Mucosa of rectum (tissue), 2 donors: ENCODE measurements at regions not wholly inside any gene's neighbourhood (a gene's known extent, or its start where the extent isn't known, plus 50 kb on each side); places are given as distances from the start of the nearest gene placed in this dataset.

ENCODE experiments used
- H3K27ac ChIP-seq, 2 donors: one replicate each; pipeline ENCODE4 v1.7.0; 2013; ENCODE audit warnings: inconsistent platforms in 2 of 2, low read depth in 2 of 2, low read length in 2 of 2
- H3K27me3 ChIP-seq, 2 donors: one replicate each; pipeline ENCODE4 v1.7.0; 2013; ENCODE audit warnings: low read length in 2 of 2; ENCODE audit not compliant: control insufficient read depth in 2 of 2, insufficient read depth in 2 of 2
- H3K36me3 ChIP-seq, 2 donors: one replicate each; pipeline ENCODE4 v1.7.0; 2013; ENCODE audit warnings: low read length in 2 of 2; ENCODE audit not compliant: control insufficient read depth in 2 of 2, insufficient read depth in 2 of 2
- H3K4me1 ChIP-seq, 2 donors: one replicate each; pipeline ENCODE4 v1.7.0; 2013; ENCODE audit warnings: low read length in 2 of 2, mild to moderate bottlenecking in 1 of 2; ENCODE audit not compliant: control insufficient read depth in 2 of 2, insufficient read depth in 2 of 2
- H3K4me3 ChIP-seq, 2 donors: one replicate each; pipeline ENCODE4 v1.7.0; 2013; ENCODE audit warnings: low read length in 2 of 2
- H3K9ac ChIP-seq, 2 donors: one replicate each; pipeline ENCODE4 v1.7.0; 2013; ENCODE audit warnings: low read length in 2 of 2, low read depth in 1 of 2, mild to moderate bottlenecking in 1 of 2
- H3K9me3 ChIP-seq, 2 donors: one replicate each; pipeline ENCODE4 v1.7.0; 2013; ENCODE audit warnings: low read length in 2 of 2; ENCODE audit not compliant: control insufficient read depth in 2 of 2
- donor health status: healthy.
- donor health status: Normal muscosa, but diverticular disease.

DNA sequence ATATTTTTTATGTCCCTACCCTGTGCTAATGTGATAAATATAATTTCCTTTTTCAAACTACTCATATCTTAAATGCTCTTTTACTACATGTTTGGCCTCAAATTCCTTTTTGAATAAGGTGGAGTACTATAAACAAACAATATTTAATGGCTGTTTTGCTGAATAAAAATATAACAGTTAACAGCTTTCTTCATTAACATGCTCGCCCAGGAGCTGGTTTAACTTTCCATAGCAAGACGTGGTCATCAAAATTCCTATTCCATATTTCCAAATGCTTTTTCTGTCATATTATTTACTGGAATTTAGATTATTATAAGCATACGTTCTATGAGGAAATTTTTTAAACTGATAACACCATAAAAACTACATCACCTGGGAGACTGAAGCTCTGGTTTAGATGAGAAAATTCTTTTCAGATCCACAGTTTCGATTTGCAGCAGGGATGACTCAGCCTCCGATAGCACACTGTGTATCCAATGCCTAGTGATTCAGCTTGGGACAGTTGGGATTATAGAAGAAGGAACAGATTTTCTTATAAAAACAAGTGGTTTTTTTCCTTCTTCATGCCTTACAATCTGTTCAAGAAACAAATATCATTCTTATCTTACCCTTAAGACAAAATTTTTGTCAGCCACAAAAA, 129.1 kb downstream of the FBXO8 start:
- no peaks in the 10 kb centered on the region for H3K36me3 ChIP-seq
- H3K27ac ChIP-seq, result no peak overlapping the region
- H3K9me3 ChIP-seq, result no peaks in the 10 kb centered on the region
- H3K4me3 ChIP-seq, result peak overlapping the region; percentile 35 to 39
- no peak overlapping the region for H3K9ac ChIP-seq
- H3K4me1 ChIP-seq, result no peaks in the 10 kb centered on the region
- no peaks in the 10 kb centered on the region for H3K27me3 ChIP-seq

GRCh38 chr4:174152717-174153466, 130.6 kb downstream of the FBXO8 start:
- Histone ChIP-seq H3K27me3 (no peaks in the 10 kb centered on the region), H3K4me1 (no peaks in the 10 kb centered on the region), H3K36me3 (no peaks in the 10 kb centered on the region), H3K9ac (no peak overlapping the region), H3K27ac (no peak overlapping the region), H3K4me3 (no peak overlapping the region), H3K9me3 (no peaks in the 10 kb centered on the region)

GRCh38 chr4:174147863-174148262, 135.6 kb downstream of the FBXO8 start:
- H3K27me3 ChIP-seq, result no peaks in the 10 kb centered on the region
- H3K9me3 ChIP-seq, result no peaks in the 10 kb centered on the region
- H3K27ac ChIP-seq, result no peak overlapping the region

DNA sequence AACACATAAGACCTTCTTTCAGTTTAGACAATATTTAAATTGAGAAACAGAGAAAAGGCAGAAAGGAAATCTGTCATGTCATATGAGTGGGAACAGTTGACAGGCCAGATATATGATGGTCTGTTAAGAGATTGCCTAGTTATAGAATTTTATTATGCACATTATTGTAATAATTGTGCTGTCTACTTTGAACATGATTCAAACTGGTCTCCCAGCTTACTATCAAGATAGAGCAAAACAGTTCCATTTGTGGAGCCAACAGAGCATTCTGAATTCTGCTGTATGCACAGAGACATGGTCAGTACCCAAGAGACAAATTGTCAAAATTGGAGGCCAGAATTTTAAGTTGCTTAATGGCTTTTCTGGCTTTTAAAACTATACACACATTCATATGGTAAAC, 139.4 kb downstream of the FBXO8 start:
- no peaks in the 10 kb centered on the region for H3K36me3 ChIP-seq
- H3K9ac ChIP-seq, result no peak overlapping the region
- H3K4me3 ChIP-seq, result no peak overlapping the region
- H3K9me3 ChIP-seq, result no peaks in the 10 kb centered on the region
- H3K4me1 ChIP-seq, result no peaks in the 10 kb centered on the region
- H3K27me3 ChIP-seq, result no peaks in the 10 kb centered on the region
- H3K27ac ChIP-seq, result no peak overlapping the region

More at GRCh38 chr4:174147863-174148262, 135.6 kb downstream of the FBXO8 start:
- H3K4me3 ChIP-seq, result no peak overlapping the region
- no peak overlapping the region for H3K9ac ChIP-seq
- no peaks in the 10 kb centered on the region for H3K36me3 ChIP-seq
- H3K4me1 ChIP-seq, result no peaks in the 10 kb centered on the region

DNA sequence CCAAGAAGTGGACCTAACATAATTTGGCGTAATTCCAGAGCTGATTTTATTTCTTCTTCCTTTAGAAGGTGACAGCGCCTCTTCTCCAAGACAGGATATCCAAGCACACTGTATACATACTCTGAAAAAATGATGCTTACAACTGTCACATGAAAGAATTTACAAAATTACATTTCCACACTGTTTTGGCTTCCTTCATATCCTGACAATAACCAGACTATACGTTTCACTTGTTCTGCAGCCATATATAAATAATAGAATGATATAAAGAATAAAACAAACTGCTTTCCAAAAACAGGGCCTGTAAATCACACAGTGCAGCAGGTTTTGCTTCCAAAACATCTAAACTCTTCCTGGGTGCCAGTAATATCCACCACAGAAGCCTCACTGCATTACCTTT, 141.6 kb downstream of the FBXO8 start:
- H3K4me1 ChIP-seq, result no peaks in the 10 kb centered on the region
- H3K36me3 ChIP-seq, result no peaks in the 10 kb centered on the region
- H3K4me3 ChIP-seq, result no peak overlapping the region
- H3K9me3 ChIP-seq, result no peaks in the 10 kb centered on the region
- H3K27ac ChIP-seq, result no peak overlapping the region
- H3K9ac ChIP-seq, result no peak overlapping the region
- H3K27me3 ChIP-seq, result no peaks in the 10 kb centered on the region

GRCh38 chr4:174138616-174139015, 144.9 kb downstream of the FBXO8 start:
- no peaks in the 10 kb centered on the region for H3K9me3 ChIP-seq
- H3K9ac ChIP-seq, result no peak overlapping the region
- H3K4me3 ChIP-seq, result no peak overlapping the region
- no peaks in the 10 kb centered on the region for H3K27me3 ChIP-seq
- no peak overlapping the region for H3K27ac ChIP-seq
- no peaks in the 10 kb centered on the region for H3K36me3 ChIP-seq
- H3K4me1 ChIP-seq, result no peaks in the 10 kb centered on the region

- no peaks in the 10 kb centered on the region for H3K9me3 ChIP-seq
- H3K36me3 ChIP-seq, result no peaks in the 10 kb centered on the region
- no peak overlapping the region for H3K27ac ChIP-seq
- H3K4me1 ChIP-seq, result no peaks in the 10 kb centered on the region
- no peak overlapping the region for H3K4me3 ChIP-seq
- no peaks in the 10 kb centered on the region for H3K27me3 ChIP-seq
- no peak overlapping the region for H3K9ac ChIP-seq
Measured at GRCh38 chr4:174137698-174138097, 145.8 kb downstream of the FBXO8 start.

DNA sequence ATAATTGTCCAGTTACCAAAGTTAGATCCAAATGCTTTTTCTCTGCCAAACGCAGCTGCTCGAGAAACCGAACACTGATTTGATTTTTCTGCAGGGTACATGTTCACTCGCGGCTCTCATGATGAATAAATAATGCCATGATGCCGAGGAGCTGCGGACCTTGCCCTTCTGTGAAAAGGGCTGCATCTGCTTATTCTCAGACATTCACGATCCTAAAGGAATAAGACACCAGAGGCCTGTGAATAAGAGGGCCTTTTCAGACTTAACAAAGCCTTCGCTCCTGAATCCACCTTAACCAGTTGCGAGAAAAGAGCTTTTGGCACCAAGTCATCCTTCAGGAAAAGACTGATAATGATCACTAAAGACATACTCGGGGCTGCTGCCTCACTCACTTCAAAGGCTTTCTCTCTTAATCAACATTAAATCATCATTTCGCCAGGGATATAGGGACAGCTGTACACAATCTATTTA, 147.5 kb downstream of the FBXO8 start:
- Histone ChIP-seq H3K4me1 (no peaks in the 10 kb centered on the region), H3K27me3 (no peaks in the 10 kb centered on the region), H3K4me3 (peak overlapping the region in 1 of 2 donors; percentile 46), H3K36me3 (no peaks in the 10 kb centered on the region), H3K9me3 (no peaks in the 10 kb centered on the region), H3K9ac (no peak overlapping the region), H3K27ac (no peak overlapping the region)

DNA sequence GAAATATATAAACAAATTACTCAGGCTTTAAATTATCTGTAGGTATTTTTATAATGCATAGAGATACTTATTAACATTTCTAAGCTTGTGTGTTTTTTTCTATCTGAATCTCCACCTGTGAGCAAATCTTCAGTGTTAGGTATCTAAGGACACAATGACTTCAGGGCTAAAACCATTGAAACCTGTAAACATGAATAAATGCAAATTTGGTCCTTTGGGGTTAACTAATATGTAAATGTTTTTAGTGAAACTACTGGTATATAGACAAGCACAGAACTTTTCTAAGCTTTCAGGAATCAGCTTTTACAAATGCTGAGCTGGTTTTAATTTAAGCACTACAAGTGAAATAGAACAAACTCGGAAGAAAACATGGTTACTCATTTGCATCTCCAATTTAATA, 147.9 kb downstream of the FBXO8 start:
- Histone ChIP-seq H3K4me1 (no peaks in the 10 kb centered on the region), H3K9me3 (no peaks in the 10 kb centered on the region), H3K27me3 (no peaks in the 10 kb centered on the region), H3K36me3 (no peaks in the 10 kb centered on the region), H3K9ac (no peak overlapping the region), H3K4me3 (peak overlapping the region in 1 of 2 donors; percentile 46), H3K27ac (no peak overlapping the region)

DNA sequence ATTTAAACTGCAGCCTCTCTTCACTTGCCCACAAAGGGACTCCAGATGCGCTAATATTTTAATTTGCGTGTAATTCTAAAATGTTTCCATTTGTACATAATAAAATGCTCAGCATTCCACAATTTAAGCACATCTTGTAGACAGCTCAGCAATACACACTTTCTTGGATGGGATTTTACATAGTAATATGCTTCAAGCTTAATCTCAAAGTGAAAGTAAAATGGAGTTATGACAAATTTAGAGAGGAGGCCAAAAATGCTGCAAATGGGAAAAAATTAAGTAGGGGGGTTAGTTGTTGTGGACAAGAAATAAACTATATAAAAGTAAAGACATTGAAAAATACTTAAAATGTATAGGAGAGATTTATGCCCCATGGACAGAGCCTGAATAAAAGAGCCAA, 149.1 kb downstream of the FBXO8 start:
- H3K9me3 ChIP-seq, result no peaks in the 10 kb centered on the region
- no peaks in the 10 kb centered on the region for H3K4me1 ChIP-seq
- H3K27ac ChIP-seq, result no peak overlapping the region
- no peak overlapping the region for H3K9ac ChIP-seq
- no peak overlapping the region for H3K4me3 ChIP-seq
- H3K36me3 ChIP-seq, result no peaks in the 10 kb centered on the region
- H3K27me3 ChIP-seq, result no peaks in the 10 kb centered on the region
